RCC 7860 (cell line): ENCODE measurements at regions not wholly inside any gene's neighbourhood (a gene's known extent, or its start where the extent isn't known, plus 50 kb on each side); places are given as distances from the start of the nearest gene placed in this dataset.
"Not testable (repeated sequence)": the region's sequence is repeated elsewhere in the genome, so short reads cannot be mapped to it uniquely, and the experiment has no call there.

ENCODE experiments used
- DNase-seq: peaks from one replicate; pipeline ENCODE4 v3.0.0-alpha.2; 2015; ENCODE audit warnings: low spot score
- FAIRE-seq: peaks from 2 replicates; lab custom pipeline; 2012; peaks lifted over from hg19 to GRCh38; lab: Jason Lieb, UNC

DNA sequence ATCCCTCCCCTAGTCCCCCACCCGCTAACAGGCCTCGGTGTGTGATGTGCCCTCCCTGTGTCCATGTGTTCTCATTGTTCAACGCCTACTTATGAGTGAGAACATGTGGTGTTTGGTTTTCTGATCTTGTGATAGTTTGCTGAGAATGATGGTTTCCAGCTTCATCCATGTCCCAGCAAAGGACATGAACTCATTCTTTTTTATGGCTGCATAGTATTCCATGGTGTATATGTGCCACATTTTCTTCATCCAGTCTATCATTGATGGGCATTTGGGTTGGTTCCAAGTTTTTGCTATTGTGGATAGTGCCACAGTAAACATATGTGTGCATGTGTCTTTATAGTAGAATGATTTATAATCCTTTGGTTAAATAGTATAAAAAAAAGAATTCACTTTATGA lies 380.9 kb upstream of the ST8SIA4 start:
- not testable (repeated sequence) for DNase-seq, FAIRE-seq

DNA sequence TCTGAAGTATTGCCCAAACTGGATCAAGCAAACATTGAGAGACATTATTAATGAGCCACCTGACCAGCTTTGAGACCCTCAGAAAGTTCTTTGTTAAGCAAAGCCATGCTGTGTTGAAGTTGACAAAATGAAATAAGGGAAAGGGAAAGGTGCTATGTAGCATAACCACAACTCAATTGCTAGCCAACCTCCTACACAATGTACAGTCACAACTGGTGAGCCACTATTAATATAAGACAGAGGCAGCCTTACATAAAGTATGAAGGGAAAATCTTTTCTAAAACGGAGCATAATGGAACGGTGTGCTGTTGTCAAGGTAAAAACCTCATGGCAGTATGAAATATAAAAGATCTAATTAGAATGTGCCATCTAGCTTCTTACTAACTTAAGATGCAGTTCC lies 375.8 kb upstream of the ST8SIA4 start:
- FAIRE-seq, result no peak
- DNase-seq, result no peak

DNA sequence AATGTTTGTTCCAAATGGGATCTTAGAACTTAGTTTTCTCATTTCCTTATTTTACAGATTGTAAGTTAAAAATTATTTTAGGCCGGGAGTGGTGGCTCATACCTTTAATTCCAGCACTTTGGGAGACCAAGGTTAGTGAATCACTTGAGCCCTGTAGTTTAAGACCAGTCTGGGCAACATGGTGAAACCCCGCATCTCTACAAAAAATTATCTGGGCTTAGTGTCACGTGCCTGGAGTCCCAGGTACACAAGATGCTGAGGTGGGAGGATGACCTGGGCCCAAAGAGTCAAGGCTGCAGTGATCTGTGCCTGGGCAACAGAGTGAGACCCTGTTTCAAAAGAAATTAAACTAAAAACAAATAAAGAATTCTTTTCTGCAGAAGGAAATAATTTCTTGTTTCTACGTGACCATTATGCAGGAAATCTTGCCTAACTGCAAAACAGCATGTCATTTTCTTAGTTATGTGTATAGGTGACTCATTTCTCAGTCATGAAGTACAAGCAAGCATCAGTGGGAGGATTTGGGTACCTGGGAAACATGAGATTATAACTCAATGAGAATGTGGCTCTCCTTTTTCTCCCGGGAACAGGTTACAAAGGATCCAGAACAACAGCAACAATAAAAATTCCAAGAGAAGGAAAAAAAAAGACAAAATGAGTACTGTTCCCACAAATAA lies 375.1 kb upstream of the ST8SIA4 start:
- peak; percentile 54 for DNase-seq

DNA sequence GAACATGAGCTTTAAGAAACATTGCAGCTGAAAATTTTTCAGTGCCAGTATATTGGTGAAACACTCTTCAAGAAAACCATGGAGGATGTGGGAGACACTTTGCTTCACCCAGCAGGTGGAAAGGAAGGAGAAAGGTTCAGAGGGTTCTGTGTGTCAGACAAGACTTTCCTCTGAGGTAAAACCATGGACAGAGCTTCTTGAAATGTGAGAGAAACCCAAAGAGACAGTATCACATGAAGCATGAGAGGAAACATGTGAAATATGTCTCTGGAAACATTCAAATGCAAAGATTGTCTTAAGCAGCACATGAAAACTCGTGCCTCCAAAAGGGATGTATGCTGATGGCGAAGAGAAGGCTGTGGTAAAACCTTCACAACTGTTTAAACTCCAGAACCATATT lies 368.9 kb upstream of the ST8SIA4 start:
- FAIRE-seq, result no peak

More for the DNA sequence above, 375.1 kb upstream of the ST8SIA4 start:
- FAIRE-seq, result peak; percentile 47

DNA sequence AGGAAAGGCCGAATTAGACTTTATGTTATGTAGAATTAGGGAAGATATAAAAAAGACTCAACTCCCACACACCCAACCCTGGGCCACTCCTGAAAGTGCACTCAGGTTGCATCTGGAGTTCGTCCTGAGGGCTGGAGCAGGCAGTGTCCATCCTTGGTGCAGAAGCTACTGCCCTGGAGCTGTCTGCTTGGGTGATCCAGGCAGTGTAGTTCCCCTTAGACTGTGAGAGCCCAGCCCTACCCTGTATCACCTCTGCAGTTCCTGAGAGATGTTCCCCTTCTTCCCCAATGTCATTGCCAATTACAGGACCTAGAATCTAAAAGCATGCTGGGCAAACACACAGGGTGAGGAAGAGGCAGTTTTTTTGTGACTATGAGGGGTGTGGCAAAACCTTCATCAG lies 368.3 kb upstream of the ST8SIA4 start:
- DNase-seq (no peak), FAIRE-seq (no peak)

More for the DNA sequence above, 368.9 kb upstream of the ST8SIA4 start:
- DNase-seq, result no peak

DNA sequence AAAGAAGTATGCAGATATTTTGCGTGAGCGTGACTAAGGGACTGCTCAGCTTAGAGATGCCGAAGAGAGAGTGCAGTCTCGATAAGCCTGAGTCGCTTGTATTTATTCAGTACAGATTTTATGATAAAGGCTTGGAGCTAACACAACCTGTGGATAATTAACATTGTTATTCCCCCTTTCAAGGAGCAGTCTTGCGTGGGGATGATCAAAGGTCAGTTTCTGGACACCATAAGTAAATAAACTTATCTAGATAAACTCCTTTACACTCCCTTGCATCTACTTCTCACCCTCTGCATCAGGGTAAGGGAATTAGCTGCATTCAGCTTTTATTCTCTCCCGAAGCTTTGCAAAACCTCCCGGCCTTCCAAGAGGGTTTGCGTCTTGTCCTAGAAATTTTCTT lies 357.8 kb upstream of the ST8SIA4 start:
- no peak for FAIRE-seq
- DNase-seq, result peak; percentile 14

DNA sequence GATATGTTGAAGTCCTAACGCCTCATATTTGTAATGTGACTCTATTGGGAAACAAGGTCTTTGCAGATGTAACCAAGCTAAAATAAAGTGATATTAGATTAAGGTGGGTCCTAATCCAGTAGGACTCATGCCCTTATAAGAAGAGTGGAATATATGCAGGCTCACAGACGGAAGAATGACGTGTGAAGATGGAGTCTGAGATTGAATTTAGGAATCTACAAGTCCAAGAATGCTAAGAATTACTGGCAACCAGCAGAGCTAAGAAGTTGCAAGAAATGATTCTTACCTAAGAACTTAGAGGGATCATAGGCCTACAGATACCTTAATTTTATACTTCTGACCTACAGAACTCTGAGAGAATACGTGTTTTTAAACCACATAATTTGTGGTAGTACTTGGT lies 350.0 kb upstream of the ST8SIA4 start:
- no peak for FAIRE-seq
- no peak for DNase-seq

DNA sequence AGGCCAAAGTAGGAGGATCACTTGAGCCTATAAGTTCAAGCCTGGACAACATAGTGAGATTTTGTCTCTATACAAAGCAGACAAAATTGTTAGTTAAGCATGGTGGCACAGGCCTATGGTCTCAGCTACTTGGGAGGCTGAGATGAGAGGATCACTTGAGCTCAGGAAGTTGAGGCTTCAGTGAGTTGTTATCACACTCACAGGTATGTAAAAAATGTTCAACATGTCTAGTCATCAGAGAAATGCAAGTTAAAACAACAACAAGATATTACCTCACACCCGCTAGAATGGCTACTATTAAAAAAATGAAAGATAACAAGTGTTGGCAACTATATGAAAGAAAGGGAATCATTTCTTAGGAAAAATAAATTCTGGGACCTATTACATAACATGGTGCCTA lies 341.5 kb upstream of the ST8SIA4 start:
- DNase-seq (no peak), FAIRE-seq (no peak)

DNA sequence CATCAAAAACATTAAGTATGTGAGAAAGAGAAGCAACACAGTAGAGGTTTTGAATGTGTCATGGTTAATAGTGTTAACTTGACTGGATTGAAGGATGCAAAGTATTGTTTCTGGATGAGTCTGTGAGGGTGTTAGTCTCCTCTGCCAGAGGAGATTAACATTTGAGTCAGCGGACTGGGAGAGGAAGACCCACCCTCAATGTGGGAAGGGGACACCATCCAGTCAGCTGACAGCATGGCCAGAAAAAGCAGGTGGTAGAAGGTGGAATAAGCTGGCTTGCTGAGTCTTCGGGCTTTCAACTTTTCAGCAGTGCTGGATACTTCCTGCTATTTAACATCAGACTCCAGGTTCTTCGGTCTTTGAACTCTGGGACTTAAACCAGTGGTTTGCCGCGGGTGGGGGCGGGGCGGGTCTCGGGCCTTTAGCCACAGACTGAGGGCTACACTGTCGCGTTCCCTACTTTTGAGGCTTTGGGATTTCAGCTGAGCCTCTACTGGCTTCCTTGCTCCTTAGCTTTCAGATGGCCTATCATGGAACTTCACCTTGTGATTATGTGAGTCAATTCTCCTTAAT lies 309.9 kb upstream of the ST8SIA4 start:
- FAIRE-seq (no peak), DNase-seq (no peak)

DNA sequence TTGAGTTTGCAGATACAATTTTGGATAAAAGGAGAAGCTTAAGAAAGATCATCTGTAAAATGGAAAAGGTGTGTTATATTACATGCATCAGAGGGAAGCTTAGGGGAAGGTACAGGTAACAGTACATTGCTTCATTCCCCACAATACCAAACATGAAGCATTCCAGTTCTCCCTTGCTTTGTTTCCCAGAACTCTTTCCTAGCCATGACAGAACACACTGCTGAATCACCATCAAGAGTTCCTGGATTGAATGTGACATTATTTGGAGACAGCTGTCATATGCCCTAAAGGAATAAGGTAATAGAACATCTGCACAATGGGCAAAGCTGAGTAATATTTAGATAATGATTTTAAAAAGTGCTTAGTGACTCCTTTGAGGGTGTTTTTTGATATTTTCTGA lies 303.5 kb upstream of the ST8SIA4 start:
- FAIRE-seq (no peak), DNase-seq (no peak)

DNA sequence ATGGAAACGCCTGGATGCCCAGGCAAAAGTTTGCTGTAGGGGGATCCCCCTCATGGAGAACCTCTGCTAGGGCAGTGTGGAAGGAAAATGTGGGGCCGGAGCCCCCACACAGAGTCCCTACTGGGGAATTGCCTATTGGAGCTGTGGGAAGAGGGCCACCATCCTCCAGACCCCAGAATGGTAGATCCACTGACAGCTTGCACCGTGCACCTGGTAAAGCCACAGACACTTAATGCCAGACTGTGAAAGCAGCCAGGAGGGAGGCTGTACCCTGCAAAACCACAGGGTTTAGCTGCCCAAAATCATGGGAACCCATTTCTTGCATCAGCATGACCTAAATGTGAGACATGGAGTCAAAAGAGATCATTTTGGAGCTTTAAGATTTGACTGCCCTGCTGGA lies 302.0 kb upstream of the ST8SIA4 start:
- FAIRE-seq, DNase-seq: not testable (repeated sequence)

DNA sequence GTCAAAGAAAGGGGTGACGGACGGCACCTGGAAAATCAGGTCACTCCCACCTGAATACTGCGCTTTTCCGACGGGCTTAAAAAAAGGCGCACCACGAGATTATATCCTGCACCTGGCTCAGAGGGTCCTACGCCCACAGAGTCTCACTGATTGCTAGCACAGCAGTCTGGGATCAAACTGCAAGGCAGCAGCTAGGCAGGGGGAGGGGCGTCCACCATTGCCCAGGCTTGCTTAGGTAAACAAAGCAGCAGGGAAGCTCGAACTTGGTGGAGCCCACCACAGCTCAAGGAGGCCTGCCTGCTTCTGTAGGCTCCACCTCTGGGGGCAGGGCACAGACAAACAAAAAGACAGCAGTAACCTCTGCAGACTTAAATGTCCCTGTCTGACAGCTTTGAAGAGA lies 277.3 kb upstream of the ST8SIA4 start:
- not testable (repeated sequence) for DNase-seq

DNA sequence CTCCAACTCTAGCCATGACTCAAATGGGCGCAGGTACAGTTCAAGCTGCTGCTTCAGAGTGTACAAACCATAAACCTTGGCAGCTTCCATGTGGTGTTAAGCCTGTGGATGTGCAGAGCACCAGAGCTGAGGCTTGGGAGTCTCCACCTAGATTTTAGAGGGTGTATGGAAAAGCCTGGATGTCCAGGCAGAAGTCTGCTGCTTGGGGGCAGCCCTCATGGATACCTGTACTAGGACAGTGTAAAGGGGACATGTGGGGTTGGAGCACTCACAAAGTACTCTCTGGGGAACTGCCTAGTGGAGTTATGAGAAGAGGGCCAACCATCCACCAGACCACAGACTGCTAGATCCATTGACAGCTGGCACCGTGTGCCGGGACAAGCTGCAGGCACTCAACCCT lies 273.5 kb upstream of the ST8SIA4 start:
- DNase-seq, result no peak
- FAIRE-seq, result no peak

More for the DNA sequence above, 277.3 kb upstream of the ST8SIA4 start:
- not testable (repeated sequence) for FAIRE-seq

DNA sequence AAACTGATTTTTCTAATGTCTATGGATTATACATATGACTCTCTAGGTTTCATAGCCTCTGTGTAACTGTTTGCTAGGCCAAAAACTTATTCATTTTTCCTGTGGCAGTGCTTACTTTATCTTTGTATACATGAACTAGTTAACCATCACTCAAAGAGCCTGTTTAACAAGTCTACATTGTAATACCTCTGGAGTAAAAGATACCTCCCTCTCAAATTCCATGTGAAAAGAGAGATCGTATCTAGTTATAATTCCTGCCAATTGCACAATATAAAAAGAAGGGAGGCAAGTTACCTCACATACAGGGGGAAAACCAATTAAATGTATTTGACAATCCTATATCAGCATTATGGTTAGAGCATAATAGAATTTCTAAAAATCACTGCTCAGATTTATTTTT lies 271.9 kb upstream of the ST8SIA4 start:
- FAIRE-seq (no peak), DNase-seq (no peak)

DNA sequence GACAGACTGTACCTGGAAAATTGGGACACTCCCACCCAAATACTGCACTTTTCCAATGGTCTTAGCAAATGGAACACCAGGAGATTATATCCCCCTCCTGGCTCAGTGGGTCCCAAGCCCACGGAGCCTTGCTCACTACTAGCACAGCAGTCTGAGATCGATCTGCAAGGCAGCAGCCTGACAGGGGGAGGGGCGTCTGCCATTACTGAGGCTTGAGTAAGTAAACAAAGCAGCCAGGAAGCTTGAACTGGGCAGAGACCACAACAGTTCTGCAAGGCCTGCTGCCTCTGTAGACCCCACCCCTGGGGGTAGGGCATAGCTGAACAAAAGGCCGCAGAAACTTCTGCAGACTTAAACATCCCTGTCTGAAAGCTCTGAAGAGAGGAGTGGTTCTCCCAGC lies 260.0 kb upstream of the ST8SIA4 start:
- no peak for FAIRE-seq
- DNase-seq, result no peak

DNA sequence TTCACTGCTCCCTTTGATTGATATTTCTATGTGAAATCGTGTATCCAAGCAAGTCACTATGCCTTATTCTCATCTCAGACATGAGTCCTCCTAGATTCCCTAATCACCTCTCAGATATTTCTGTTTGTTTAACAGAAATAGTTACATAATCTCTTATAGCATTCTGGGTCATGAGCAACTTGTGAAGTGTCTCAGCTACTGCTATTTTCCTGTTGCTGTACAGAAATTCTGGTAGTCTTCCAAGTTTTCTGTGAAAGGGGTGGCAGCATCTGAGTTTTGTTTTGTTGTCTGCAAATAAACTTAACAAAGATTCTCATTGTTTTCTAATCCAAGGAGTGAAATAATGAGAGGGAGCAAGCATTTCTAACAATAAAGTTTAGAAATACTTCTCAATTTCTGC lies 256.9 kb upstream of the ST8SIA4 start:
- no peak for FAIRE-seq
- DNase-seq, result no peak

DNA sequence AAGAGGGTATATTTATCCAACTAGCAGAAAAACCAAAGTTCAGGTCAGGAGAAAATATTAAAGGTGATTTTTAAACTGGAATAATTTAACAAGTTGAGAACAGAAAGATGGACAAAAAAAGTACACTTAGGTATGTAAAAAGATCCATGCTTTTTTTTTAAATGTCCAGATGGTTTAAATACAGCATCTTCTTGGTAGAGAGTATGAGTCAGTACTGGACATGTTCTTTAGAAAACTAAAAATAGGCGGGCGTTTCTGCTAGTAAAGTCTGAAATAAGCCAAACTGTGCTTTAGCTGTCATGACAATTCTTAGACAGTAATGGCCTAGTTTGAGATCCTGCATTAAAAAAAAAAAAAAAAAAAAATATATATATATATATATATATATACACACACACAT lies 255.9 kb upstream of the ST8SIA4 start:
- FAIRE-seq, result no peak
- no peak for DNase-seq

DNA sequence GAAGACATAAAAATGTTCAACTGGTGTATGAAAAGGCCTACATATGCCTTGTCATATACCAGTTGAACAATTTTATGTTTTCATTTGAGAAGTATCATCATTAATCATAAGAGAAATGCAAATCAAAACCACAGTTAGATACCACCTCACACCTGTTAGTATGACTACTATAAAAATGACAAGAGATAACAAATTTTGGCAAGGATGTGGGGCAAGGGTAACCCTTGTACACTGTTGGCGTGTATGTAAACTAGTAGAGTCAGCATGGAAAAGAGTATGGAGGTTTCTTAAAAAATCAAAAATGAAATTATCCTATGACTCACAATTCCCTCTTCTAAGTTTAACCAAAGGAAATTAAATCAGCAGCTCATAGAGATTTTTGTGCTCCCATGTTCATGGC lies 250.4 kb upstream of the ST8SIA4 start:
- DNase-seq (no peak), FAIRE-seq (no peak)

DNA sequence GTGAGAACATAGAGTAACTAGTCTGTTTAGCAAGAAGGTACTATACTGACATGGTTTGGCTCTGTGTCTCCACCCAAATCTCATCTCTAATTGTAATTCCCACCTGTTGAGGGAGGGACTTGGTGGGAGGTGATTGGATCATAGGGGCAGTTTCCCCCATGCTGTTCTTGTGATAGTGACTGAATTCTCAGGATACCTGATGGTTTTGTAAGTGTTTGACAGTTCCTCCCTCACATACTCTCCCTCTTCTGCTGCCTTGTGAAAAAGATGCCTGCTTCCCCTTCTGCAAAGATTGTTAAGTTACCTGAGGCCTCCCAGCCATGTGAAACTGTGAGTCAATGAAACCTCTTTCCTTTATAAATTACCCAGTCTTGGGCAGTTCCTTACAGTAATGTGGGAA lies 240.4 kb upstream of the ST8SIA4 start:
- no peak for DNase-seq
- FAIRE-seq, result no peak

DNA sequence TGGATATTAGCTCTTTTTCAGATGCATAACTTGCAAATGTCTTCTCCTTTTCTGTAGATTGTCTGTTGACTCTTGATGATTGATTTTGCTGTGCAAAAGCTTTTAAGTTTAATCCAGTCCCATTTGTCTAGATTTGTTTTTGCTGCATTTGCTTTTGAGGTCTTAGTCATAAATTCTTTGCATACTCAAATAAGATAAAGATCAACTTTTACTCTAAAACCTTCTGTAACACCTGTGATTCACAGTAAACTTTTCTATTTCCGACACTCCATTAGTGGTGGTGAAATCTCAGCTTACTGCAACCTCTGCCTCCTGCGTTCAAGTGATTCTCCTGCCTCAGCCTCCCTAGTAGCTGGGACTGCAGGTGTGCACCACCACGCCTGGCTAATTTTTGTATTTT lies 239.0 kb upstream of the ST8SIA4 start:
- no peak for FAIRE-seq
- DNase-seq, result no peak

DNA sequence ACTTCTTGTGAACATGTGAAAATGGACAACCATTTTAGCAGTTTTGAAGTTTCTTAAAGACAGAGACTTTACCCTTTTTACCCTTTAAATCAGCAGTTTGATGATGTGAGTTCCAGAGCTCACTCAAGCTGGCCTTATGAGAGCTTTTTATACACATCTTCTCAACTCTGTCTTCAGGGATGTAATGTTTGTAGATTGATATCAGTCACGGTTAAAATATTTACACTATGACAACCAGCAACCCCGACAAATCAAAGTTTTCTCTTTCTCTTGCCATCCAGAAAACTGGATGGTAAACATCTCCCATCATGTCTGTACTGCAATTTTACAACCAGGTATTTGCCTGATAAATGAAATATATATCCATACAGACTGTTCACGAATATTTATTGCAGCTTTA lies 233.4 kb upstream of the ST8SIA4 start:
- DNase-seq (no peak), FAIRE-seq (no peak)

DNA sequence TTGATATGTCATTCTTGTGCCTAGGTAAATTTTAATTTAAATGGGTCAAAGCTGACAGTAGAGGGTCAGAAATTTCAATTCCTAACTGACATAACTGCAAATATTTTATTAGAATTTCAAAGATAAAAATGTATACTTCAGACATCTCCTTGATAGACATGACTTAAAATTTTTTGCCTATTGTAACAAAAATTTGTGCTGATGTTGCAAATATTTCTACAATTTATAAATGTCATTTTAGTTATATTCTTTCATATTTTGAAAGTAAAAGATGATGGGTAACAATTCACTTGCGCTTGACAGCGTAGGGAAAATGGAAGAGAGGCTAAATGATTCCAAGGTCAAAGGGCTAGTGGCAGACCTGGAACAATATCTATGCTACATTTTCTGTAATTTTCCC lies 220.3 kb upstream of the ST8SIA4 start:
- FAIRE-seq (no peak), DNase-seq (no peak)

DNA sequence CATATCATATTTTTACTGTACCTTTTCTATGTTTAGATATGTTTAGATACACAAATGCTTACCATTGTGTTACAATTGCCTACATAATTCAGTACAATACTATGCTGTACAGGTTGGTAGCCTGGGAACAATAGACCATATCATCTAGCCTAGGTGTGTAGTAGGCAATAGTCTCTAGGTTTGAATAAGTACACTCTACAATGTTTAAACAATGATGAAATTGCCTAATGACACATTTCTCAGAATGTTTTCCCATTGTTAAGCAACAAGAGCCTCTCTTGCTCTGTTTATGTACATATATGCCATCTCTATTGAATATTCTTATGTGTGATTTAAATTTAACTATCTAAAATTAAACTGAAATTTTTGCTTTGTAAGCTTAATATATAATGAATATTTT lies 209.6 kb upstream of the ST8SIA4 start:
- no peak for DNase-seq
- no peak for FAIRE-seq
